ENCODE measurements at regions not wholly inside any gene's neighbourhood (a gene's known extent, or its start where the extent isn't known, plus 50 kb on each side); places are given as distances from the start of the nearest gene placed in this dataset.

DNA sequence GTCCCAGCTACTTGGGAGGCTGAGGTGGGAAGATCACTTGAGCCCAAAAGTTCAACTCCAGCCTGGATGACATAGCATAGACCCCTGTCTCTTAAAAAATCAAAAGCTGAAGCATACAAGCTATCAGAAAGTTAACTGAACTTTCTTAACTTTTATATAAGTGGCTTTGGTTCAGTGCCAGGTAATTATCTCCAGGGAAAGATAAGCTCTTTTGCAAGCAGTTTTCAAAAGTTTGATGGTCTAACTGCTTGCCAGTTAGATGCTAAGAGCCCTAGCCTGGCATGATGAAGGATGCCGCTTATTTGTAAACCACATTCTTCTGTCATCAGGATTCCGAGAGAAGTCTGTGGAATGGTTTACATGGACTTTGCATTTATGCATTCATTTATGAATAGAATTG lies 409.1 kb downstream of the AEBP2 start:
- Mint-ChIP-seq H3K9me3 (no peaks in the 10 kb centered on the region), H3K4me3 (no peak overlapping the region), H3K4me1 (peaks cover 12% of the 10 kb centered on the region), H3K27me3 (no peaks in the 10 kb centered on the region), H3K36me3 (ENCODE audit: low read depth) (no peaks in the 10 kb centered on the region), H3K27ac (no peak overlapping the region)
- CTCF ChIA-PET = no interaction called here
- POLR2A ChIA-PET = no interaction called here
- DNase-seq = no peak

DNA sequence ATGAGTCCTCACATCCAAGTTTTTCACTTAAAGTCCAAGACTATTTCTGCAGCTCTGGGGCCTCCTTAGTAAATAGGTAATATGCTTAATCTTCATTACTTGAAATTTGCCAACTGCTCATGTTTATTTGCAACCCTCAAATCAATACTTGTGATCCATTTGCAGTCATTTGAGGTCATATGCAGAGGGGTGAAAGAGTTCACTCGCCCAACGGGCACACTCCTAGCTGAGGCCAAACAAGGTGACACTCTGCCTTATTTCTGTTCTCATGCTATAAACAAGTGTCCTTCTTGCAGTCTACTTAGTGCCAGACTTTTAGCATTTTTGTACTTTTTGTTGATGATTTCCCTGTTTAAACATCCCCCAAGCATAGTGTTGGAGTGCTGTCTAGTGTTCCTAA lies 409.9 kb downstream of the AEBP2 start:
- Mint-ChIP-seq H3K27ac (no peak overlapping the region), H3K4me1 (peaks cover 12% of the 10 kb centered on the region), H3K9me3 (no peaks in the 10 kb centered on the region), H3K4me3 (no peak overlapping the region), H3K27me3 (no peaks in the 10 kb centered on the region), H3K36me3 (ENCODE audit: low read depth) (no peaks in the 10 kb centered on the region)
- no peak for DNase-seq
- POLR2A ChIA-PET = no interaction called here
- CTCF ChIA-PET = interaction anchor here (1.8 kb wide), 1 partner anchor 14 kb away, joined by 4 read pairs; no protein-coding TSS in a partner anchor

DNA sequence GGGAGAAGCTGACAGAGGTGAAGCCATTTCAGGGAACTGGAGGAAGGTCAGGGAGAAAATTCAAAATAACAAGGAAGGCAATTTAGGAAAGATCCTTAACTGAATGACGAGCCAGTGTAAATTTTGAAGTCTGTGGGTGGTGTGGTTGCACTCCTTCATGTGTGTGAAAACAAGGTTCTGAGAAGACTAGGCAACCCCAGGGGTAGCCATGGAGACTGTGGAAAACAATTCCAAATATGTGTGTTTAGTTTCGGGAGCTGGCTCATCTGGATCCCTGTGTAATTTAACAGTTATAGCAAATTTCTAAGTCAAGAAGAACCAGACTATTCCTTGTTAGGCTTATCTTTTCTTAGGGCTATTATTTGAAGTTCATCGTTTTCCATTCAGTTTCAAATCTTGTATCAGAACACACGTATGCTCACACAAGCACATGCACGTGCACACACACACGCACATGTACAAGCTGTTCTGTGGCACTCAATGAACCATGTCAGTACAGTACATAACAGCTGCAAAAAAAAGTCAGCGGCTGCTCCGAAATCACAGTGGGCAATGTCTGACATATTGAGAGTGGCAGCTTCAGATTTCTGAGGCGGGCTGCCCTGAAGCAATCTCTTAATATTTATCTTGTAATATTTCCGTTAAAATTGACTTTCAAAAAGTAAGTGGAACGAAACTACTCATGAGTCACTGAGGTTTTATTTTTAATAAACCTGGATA lies 411.2 kb downstream of the AEBP2 start:
- POLR2A ChIA-PET = no interaction called here
- H3K4me1 Mint-ChIP-seq = peaks cover 12% of the 10 kb centered on the region
- no peak overlapping the region for H3K27ac Mint-ChIP-seq
- CTCF ChIA-PET = interaction anchor here (1.8 kb wide), 1 partner anchor 16 kb away, joined by 4 read pairs; no protein-coding TSS in a partner anchor
- no peaks in the 10 kb centered on the region for H3K36me3 Mint-ChIP-seq (ENCODE audit: low read depth)
- no peak for DNase-seq
- no peak overlapping the region for H3K4me3 Mint-ChIP-seq
- no peaks in the 10 kb centered on the region for H3K9me3 Mint-ChIP-seq
- H3K27me3 Mint-ChIP-seq = no peaks in the 10 kb centered on the region

DNA sequence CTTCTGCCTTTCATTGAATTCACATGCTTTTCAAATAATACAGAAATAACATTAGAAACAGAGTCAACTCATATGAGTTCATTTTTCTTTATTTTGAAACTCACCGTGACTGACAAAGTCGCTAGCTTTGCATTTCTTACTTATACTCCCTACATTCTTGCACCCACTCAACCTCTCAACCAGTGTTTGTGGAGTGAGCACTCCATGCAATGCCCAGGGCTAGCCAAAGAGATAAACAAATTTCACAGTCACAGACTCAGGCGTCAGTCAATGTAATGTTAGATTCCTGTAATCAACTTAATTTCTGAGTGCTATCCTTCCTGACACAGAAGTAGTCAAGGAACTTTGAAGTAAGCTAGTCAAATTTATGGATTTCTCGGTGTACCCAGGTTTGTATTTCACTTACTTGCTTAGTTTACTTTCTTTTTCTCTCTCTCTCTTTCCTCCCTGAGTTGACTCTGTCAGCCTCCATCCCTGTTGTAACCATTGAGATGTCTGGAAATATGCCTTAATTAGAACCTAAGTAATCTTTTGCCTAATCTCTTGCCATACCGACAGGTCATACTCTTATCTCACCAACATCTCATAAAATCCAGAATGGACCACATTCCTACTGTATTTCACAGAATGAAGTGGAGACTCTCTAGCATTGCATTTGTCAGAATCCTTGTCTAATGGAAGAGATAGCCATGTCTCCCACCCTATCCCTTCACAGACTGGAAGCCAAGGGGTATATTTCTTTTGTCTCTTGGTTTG lies 413.0 kb downstream of the AEBP2 start:
- H3K4me1 Mint-ChIP-seq = peaks cover 9% of the 10 kb centered on the region
- DNase-seq = no peak
- H3K9me3 Mint-ChIP-seq = no peaks in the 10 kb centered on the region
- H3K36me3 Mint-ChIP-seq (ENCODE audit: low read depth) = no peaks in the 10 kb centered on the region
- no peak overlapping the region for H3K27ac Mint-ChIP-seq
- no peak overlapping the region for H3K4me3 Mint-ChIP-seq
- CTCF ChIA-PET = no interaction called here
- POLR2A ChIA-PET = no interaction called here
- H3K27me3 Mint-ChIP-seq = peaks cover 6% of the 10 kb centered on the region

DNA sequence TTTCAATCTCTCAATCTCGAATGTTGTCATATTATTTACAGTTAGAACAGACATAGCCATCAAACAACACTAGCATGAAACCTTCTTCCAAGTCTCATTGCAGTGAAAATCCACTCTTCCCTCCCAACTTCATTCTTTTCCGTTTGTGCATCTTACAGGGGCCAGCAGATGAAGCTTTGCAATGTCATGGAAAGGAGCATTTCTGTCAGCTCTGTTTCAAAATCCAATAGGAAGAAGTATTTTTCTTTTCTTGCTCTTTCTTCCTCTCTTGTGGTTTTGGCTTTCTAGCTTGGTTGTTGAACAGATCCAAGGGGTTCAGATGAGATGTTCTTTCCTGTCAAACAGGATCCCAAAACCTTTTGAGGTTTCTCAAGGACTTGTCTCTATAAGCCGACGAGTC lies 416.6 kb downstream of the AEBP2 start:
- ChIA-PET CTCF (no interaction called here), POLR2A (no interaction called here)
- peaks cover 6% of the 10 kb centered on the region for H3K27me3 Mint-ChIP-seq
- no peak for DNase-seq
- no peaks in the 10 kb centered on the region for H3K36me3 Mint-ChIP-seq (ENCODE audit: low read depth)
- no peak overlapping the region for H3K4me3 Mint-ChIP-seq
- H3K9me3 Mint-ChIP-seq = no peaks in the 10 kb centered on the region
- H3K27ac Mint-ChIP-seq = no peak overlapping the region
- H3K4me1 Mint-ChIP-seq = peaks cover 3% of the 10 kb centered on the region

DNA sequence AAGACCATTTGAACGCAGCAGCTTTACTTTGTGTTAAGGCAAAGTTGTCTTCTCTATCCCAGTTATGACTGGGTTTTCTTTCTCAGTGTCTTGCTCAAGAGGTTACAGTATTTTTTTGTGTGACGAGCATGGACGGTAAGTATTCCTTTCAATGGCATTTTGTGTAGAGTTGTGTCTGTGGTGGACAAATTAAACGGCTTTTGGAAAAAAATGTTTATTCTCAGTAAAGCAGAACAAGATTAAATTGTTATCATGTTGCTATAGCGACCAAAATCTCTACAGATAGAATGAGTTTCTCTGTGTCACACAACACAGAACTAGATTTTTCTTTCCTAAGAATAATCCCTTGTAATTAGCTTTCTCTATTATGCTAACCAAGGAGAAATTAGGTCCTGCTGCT lies 417.1 kb downstream of the AEBP2 start:
- Mint-ChIP-seq H3K36me3 (ENCODE audit: low read depth) (no peaks in the 10 kb centered on the region), H3K4me3 (no peak overlapping the region), H3K27ac (no peak overlapping the region), H3K9me3 (no peaks in the 10 kb centered on the region), H3K4me1 (peaks cover under 1% of the 10 kb centered on the region), H3K27me3 (peaks cover 6% of the 10 kb centered on the region)
- no peak for DNase-seq
- ChIA-PET CTCF (no interaction called here), POLR2A (no interaction called here)

DNA sequence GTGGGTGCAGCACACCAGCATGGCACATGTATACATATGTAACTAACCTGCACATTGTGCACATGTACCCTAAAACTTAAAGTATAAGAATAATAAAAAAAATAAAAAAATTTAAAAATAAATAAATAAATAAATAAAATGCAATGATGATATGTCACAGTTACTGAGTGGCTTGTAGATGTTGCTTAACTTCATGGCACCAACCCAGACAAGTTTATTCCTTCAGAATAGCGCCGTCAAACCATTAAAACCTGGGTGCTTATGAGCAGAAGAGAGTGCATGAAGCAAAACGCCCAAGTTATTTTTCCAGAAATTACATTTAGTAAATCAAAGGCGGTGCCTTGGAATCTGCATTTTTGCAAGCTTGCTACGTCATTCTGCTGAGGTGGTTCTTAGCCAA lies 417.9 kb downstream of the AEBP2 start:
- Mint-ChIP-seq H3K4me3 (no peak overlapping the region), H3K4me1 (no peaks in the 10 kb centered on the region), H3K36me3 (ENCODE audit: low read depth) (no peaks in the 10 kb centered on the region), H3K27ac (no peak overlapping the region), H3K9me3 (no peaks in the 10 kb centered on the region), H3K27me3 (peaks cover 6% of the 10 kb centered on the region)
- ChIA-PET POLR2A (no interaction called here), CTCF (no interaction called here)
- no peak for DNase-seq

DNA sequence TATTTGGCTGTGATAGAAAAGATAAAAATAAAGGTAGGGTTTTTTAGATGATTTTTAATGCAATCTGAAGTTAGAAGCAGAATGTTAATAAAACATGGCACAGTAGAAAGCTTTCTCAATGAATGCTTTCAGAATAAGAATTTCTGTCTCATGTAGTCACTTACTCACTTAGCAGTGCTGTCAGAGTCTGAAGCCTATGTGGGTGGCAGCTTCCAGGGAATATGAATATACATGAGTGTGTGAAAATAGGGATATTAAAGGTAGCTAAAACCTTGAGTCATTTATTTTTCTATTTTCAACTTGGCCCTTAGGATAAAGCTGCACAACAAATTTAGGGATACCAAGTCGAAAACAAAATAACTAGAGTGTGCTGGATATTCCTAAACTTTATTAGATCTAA lies 427.9 kb downstream of the AEBP2 start:
- Mint-ChIP-seq H3K36me3 (ENCODE audit: low read depth) (no peaks in the 10 kb centered on the region), H3K4me1 (no peaks in the 10 kb centered on the region), H3K27me3 (peaks cover 2% of the 10 kb centered on the region), H3K9me3 (no peaks in the 10 kb centered on the region), H3K4me3 (no peak overlapping the region), H3K27ac (no peak overlapping the region)
- CTCF ChIA-PET = no interaction called here
- no peak for DNase-seq
- POLR2A ChIA-PET = no interaction called here

DNA sequence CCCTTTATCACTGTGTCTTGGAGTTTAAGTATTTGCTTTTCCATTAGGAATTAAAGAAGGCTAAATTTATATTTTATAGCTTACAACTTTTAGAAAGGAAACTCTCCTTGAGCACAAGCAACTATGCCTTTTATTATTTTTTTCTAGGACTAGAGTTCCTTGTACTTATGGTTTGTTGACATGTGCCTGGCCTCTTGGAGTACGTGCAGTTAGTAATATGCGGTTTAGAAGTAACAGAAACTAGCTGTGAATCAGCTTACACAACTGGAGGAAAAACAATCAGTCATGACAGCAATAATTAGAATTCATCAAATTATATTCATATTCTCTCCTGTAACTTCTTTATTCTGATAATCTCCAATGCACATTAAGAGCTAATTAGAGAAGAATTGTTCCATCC lies 428.7 kb downstream of the AEBP2 start:
- no peak overlapping the region for H3K4me3 Mint-ChIP-seq
- CTCF ChIA-PET = no interaction called here

DNA sequence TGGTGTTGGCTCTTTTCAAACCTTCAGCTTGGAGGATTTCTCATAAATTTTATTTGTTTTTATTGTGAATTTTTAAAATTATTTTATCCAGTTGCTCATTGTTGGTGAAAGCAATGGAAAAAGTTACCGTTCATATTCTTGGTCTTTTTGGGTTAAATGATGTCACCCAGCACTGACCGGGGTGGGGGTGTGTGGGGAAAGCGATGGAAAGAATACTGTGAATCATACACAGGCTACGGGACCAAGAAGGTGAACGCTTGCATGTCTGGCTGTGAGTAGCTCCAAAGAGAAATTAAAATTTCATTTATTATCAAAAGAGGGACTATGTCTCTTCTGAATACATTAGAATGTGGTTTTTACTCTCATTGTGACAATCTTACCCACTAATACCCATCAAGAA lies 430.1 kb downstream of the AEBP2 start:
- Mint-ChIP-seq H3K9me3 (no peaks in the 10 kb centered on the region), H3K36me3 (ENCODE audit: low read depth) (no peaks in the 10 kb centered on the region), H3K4me3 (no peak overlapping the region), H3K27me3 (peaks cover 2% of the 10 kb centered on the region), H3K27ac (no peak overlapping the region), H3K4me1 (no peaks in the 10 kb centered on the region)
- no peak for DNase-seq
- POLR2A ChIA-PET = no interaction called here
- CTCF ChIA-PET = interaction anchor here (0.8 kb wide), 1 partner anchor 82 kb away, joined by 3 read pairs; no protein-coding TSS in a partner anchor

More for the DNA sequence above, 428.7 kb downstream of the AEBP2 start:
- Mint-ChIP-seq H3K36me3 (ENCODE audit: low read depth) (no peaks in the 10 kb centered on the region), H3K27me3 (peaks cover 2% of the 10 kb centered on the region), H3K27ac (no peak overlapping the region), H3K9me3 (no peaks in the 10 kb centered on the region), H3K4me1 (no peaks in the 10 kb centered on the region)
- no peak for DNase-seq
- POLR2A ChIA-PET = no interaction called here

DNA sequence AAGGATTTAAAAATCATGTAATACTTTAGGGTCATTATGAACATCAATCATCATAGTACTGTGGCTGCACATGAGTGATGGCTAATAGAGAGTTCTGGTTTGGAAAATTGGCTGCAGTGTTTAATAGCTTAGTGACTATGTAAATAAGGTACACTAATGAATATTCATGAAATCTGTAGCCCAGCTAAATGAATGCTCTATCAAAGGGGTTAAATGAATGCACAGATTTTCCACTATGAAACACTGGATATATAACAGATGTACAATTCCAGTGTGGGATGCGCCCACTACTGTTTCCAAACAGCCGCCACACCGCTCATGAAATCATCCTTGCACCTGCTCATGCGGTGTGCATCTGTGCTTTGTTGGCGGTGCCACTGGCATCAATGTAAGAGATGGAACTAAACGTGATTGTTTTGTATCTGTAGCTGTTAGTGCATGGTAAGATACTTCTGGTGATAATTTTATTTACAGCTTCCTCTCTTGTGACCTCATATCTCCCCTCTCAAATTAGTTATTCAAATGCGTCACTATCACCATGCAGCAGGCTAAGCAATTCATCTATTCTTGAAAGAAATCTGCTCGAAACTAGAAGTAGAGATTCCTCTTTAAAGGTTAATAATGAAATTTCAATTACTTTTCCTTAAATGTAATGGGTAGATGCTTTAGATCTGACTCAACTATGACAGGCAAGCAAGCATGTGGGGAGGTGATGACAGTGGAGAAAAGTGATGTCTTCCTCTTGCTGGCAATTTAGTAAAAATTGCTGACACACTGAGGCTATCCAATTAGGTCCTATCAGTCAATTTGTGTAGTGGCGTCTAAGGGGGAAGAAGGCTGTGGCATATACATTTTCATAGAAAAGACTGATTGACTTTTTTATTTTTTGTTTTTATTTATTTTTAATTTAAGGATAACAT lies 433.6 kb downstream of the AEBP2 start:
- H3K4me3 Mint-ChIP-seq = no peak overlapping the region
- H3K27ac Mint-ChIP-seq = no peak overlapping the region
- H3K9me3 Mint-ChIP-seq = no peaks in the 10 kb centered on the region
- H3K36me3 Mint-ChIP-seq (ENCODE audit: low read depth) = no peaks in the 10 kb centered on the region
- no peaks in the 10 kb centered on the region for H3K4me1 Mint-ChIP-seq
- ChIA-PET POLR2A (no interaction called here), CTCF (no interaction called here)
- H3K27me3 Mint-ChIP-seq = no peaks in the 10 kb centered on the region
- DNase-seq = no peak

DNA sequence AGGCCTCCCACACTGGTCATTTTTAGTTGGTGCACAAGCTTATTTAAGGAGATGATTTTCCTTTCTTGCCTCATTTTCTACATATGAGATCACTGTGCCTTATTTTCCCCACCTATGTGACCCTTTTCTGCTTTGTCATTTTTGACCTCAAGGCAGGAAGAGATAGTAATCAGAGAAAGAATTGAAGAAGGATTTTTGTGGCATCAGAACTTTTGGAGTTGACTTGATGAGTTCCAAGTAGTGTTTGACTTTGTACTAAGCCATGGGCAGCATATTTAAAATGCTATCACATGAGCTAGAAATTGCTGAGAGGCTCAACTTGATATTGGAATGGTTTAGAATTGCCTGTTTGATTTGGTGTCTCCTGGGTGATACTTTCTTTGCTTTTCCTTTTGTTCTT lies 440.8 kb downstream of the AEBP2 start:
- Mint-ChIP-seq H3K4me3 (no peak overlapping the region), H3K36me3 (ENCODE audit: low read depth) (no peaks in the 10 kb centered on the region)
- CTCF ChIA-PET = interaction anchor here (1.0 kb wide), 1 partner anchor 11 kb away, joined by 3 read pairs; no protein-coding TSS in a partner anchor

DNA sequence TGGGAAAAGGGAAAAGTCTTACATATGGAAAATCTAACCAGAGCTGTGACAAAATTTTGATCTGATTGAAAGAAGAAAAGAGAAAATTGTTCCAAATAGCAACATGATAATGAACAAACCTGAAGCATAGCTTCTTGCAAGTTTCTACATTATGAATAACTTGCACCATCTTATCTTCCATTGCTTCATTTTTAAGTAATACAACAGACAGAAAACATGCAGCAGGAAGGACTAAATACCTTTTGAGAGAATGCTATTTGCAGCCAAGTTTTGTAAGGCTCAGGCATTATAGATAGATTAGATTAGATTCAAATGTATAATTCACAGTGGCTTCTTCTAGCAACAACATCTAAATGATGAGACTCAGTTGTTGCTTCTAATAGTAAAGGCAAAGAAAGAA lies 441.4 kb downstream of the AEBP2 start:
- Mint-ChIP-seq H3K4me1 (no peaks in the 10 kb centered on the region), H3K27ac (no peak overlapping the region), H3K27me3 (no peaks in the 10 kb centered on the region), H3K9me3 (no peaks in the 10 kb centered on the region), H3K4me3 (no peak overlapping the region), H3K36me3 (ENCODE audit: low read depth) (no peaks in the 10 kb centered on the region)
- ChIA-PET CTCF (no interaction called here), POLR2A (no interaction called here)
- DNase-seq = no peak

More for the DNA sequence above, 440.8 kb downstream of the AEBP2 start:
- H3K27me3 Mint-ChIP-seq = no peaks in the 10 kb centered on the region
- no peak for DNase-seq
- no peaks in the 10 kb centered on the region for H3K4me1 Mint-ChIP-seq
- no peak overlapping the region for H3K27ac Mint-ChIP-seq
- POLR2A ChIA-PET = no interaction called here
- no peaks in the 10 kb centered on the region for H3K9me3 Mint-ChIP-seq
